22Rv1 (cell line): ENCODE measurements at regions not wholly inside any gene's neighbourhood (a gene's known extent, or its start where the extent isn't known, plus 50 kb on each side); places are given as distances from the start of the nearest gene placed in this dataset.

ENCODE experiments used
- CTCF ChIP-seq: fragments of 450-650 bp; IDR thresholded peaks from 2 replicates; pipeline ENCODE4 v1.5.1; 2017; ENCODE audit warnings: mild to moderate bottlenecking
- ZFX ChIP-seq: fragments of 450-650 bp; IDR thresholded peaks from 2 replicates; pipeline ENCODE4 v1.6.1; 2017; ENCODE audit warnings: antibody characterized with exemption, borderline replicate concordance

GRCh38 chr17:27224526-27225315, 69.2 kb upstream of the WSB1 start:
- TF ChIP-seq CTCF (no peak), ZFX (no peak)
